HCT116 (cell line): ENCODE measurements at regions not wholly inside any gene's neighbourhood (a gene's known extent, or its start where the extent isn't known, plus 50 kb on each side); places are given as distances from the start of the nearest gene placed in this dataset.

Experiments
- ATAC-seq: fragments of 200-7000 bp; cut with Tn5 transposase; 2 replicates; pipeline ENCODE4 v1.9.1; 2020; ENCODE audit warnings: mild to moderate bottlenecking, moderate library complexity
- BruUV-seq: library from RNA; stranded (reverse); fragments of 400-500 nt; replicated peaks from 2 replicates; lab custom pipeline; 2021; lab: Mats Ljungman, UMichigan
- CTCF ChIA-PET: fragments of 300-600 bp; sonication (Branson Sonifier 250); formaldehyde crosslinking; loops from one replicate; lab custom pipeline; 2021; ENCODE audit warnings: antibody characterized with exemption; lab: Charles Lee
- POLR2A ChIA-PET: fragments of 300-600, 350-600 bp; sonication (Branson Sonifier 250); formaldehyde crosslinking; loops from one replicate; lab custom pipeline; 2021; ENCODE audit warnings: antibody characterized with exemption; lab: Charles Lee
- RAD21 ChIA-PET, 2 experiments: fragments of 300-600 bp; sonication (Branson Sonifier 250); formaldehyde crosslinking; loops; one replicate each; lab custom pipeline; 2023; ENCODE audit warnings: low total read pairs in 2 of 2; ENCODE audit not compliant: uncharacterized antibody in 2 of 2, unreplicated experiment in 2 of 2, low non-redundant PET in 1 of 2; lab: Charles Lee
- DNase-seq: peaks from one replicate; pipeline ENCODE4 v3.0.0-alpha.2; 2010; ENCODE audit warnings: low read depth, low spot score
- H2AFZ ChIP-seq: fragments of 200-600 bp; shearing (Covaris generic), sonication (generic); 2 replicates; pipeline ENCODE4 v1.6.1; 2017; ENCODE audit warnings: low read depth, mixed run types, mixed read lengths, antibody characterized with exemption, low read length; ENCODE audit not compliant: poor library complexity, severe bottlenecking
- H3K27ac ChIP-seq: 2 replicates; pipeline ENCODE4 v1.5.1; 2012; ENCODE audit warnings: low read depth, low read length
- H3K27me3 ChIP-seq: fragments of 200-600 bp; sonication (generic); 2 replicates; pipeline ENCODE4 v1.6.1; 2016; ENCODE audit warnings: mixed run types, low read length, mixed read lengths; ENCODE audit not compliant: insufficient read depth
- H3K36me3 ChIP-seq, 2 experiments: fragments of 200-500 bp in 1 of 2; fragments of 200-600 bp in 1 of 2; sonication (Bioruptor generic) in 1 of 2; sonication (generic) in 1 of 2; 2 replicates each; pipeline versions ENCODE4 v1.5.1 to v1.6.1; 2014 to 2016; ENCODE audit warnings: low read length in 2 of 2, inconsistent platforms in 1 of 2, mixed read lengths in 1 of 2, mixed run types in 1 of 2; ENCODE audit not compliant: insufficient read depth in 2 of 2, control insufficient read depth in 1 of 2
- H3K4me1 ChIP-seq, 2 experiments: fragments of 200-600 bp in 1 of 2; sonication (generic) in 1 of 2; 2 replicates each; pipeline versions ENCODE4 v1.5.1 to v1.6.1; 2012 to 2017; ENCODE audit warnings: low read length in 2 of 2, inconsistent platforms in 1 of 2, mild to moderate bottlenecking in 1 of 2, mixed read lengths in 1 of 2, mixed run types in 1 of 2, moderate library complexity in 1 of 2; ENCODE audit not compliant: insufficient read depth in 2 of 2, control insufficient read depth in 1 of 2
- H3K4me2 ChIP-seq: fragments of 200-600 bp; sonication (generic); 2 replicates; pipeline ENCODE4 v1.6.1; 2017; ENCODE audit warnings: mixed run types, low read length, mixed read lengths
- H3K4me3 ChIP-seq, 2 experiments: fragments of 200-600 bp in 1 of 2; sonication (generic) in 1 of 2; replicated peaks in 1 of 2; 2 replicates each; pipeline ENCODE4 v1.5.1; 2011 to 2016; ENCODE audit warnings: low read length in 2 of 2, control low read depth in 1 of 2, low read depth in 1 of 2, mild to moderate bottlenecking in 1 of 2, mixed read lengths in 1 of 2, mixed run types in 1 of 2
- H3K79me2 ChIP-seq: fragments of 200-600 bp; sonication (generic); 2 replicates; pipeline ENCODE4 v1.6.1; 2017; ENCODE audit warnings: mild to moderate bottlenecking, mixed run types, low read length, moderate library complexity, mixed read lengths; ENCODE audit not compliant: insufficient read depth
- H3K9ac ChIP-seq: fragments of 200-600 bp; sonication (generic); 2 replicates; pipeline ENCODE4 v1.6.1; 2016; ENCODE audit warnings: low read length, mixed read lengths
- H3K9me2 ChIP-seq: fragments of 200-600 bp; sonication (generic), shearing (Covaris generic); 2 replicates; pipeline ENCODE4 v1.6.1; 2017; ENCODE audit warnings: mixed run types, mild to moderate bottlenecking, moderate library complexity; ENCODE audit not compliant: insufficient read depth
- H3K9me3 ChIP-seq, 2 experiments: fragments of 200-500 bp in 1 of 2; fragments of 200-600 bp in 1 of 2; sonication (Bioruptor generic) in 1 of 2; sonication (generic) in 1 of 2; 2 replicates each; pipeline ENCODE4 v1.6.1; 2014 to 2017; ENCODE audit warnings: low read length in 2 of 2, mixed read lengths in 2 of 2, inconsistent platforms in 1 of 2, low read depth in 1 of 2, mild to moderate bottlenecking in 1 of 2, mixed run types in 1 of 2, moderate library complexity in 1 of 2; ENCODE audit not compliant: control insufficient read depth in 1 of 2, insufficient read depth in 1 of 2
- H4K20me1 ChIP-seq: fragments of 200-600 bp; sonication (generic), shearing (Covaris generic); 2 replicates; pipeline ENCODE4 v1.6.1; 2017; ENCODE audit warnings: mixed run types, mild to moderate bottlenecking, moderate library complexity; ENCODE audit not compliant: insufficient read depth
- CBX3 ChIP-seq: IDR thresholded peaks from 2 replicates; pipeline ENCODE4 v1.6.1; 2012; ENCODE audit warnings: low read depth
- EZH2 ChIP-seq: fragments of 200-600 bp; sonication (generic); IDR thresholded peaks from 2 replicates; pipeline ENCODE4 v1.6.1; 2017; ENCODE audit warnings: antibody characterized with exemption, mixed run types
- EZH2phosphoT487 ChIP-seq: fragments of 200-600 bp; IDR thresholded peaks from 2 replicates; pipeline ENCODE4 v1.6.1; 2018; ENCODE audit warnings: antibody characterized with exemption, borderline replicate concordance
- FOSL1 ChIP-seq: IDR thresholded peaks from 2 replicates; pipeline ENCODE4 v1.6.1; 2012; ENCODE audit warnings: low read depth
- POLR2AphosphoS5 ChIP-seq: IDR thresholded peaks from 2 replicates; pipeline ENCODE4 v1.6.1; 2011; ENCODE audit warnings: mild to moderate bottlenecking, low read depth, low read length, moderate library complexity
- RAD21 ChIP-seq: IDR thresholded peaks from 2 replicates; pipeline ENCODE4 v1.6.1; 2012; ENCODE audit warnings: low read depth, mild to moderate bottlenecking
- REST ChIP-seq: IDR thresholded peaks from 2 replicates; pipeline ENCODE4 v1.6.1; 2012; ENCODE audit warnings: low read depth
- SP1 ChIP-seq: IDR thresholded peaks from 2 replicates; pipeline ENCODE4 v1.6.1; 2012; ENCODE audit warnings: low read depth
- TCF7L2 ChIP-seq: IDR thresholded peaks from 2 replicates; pipeline ENCODE4 v1.7.0; 2011; ENCODE audit warnings: borderline replicate concordance, inconsistent platforms; ENCODE audit not compliant: insufficient read depth, insufficient read length; ENCODE audit errors: extremely low read depth
- YY1 ChIP-seq: IDR thresholded peaks from 2 replicates; pipeline ENCODE4 v1.6.1; 2011; ENCODE audit warnings: low read length, low read depth, moderate library complexity, mild to moderate bottlenecking; ENCODE audit not compliant: insufficient replicate concordance; ENCODE audit errors: extremely low read depth
- intact Hi-C: fragments of 100-400 bp; cut with micrococcal nuclease; formaldehyde crosslinking; loops from 2 replicates; pipeline ENCODE4 v1.10.0; 2022
- TF ChIP-seq, protein P1 (sequence below): IDR thresholded peaks from 2 replicates; pipeline ENCODE4 v1.6.1; 2012
- TF ChIP-seq, protein P2 (sequence below), 3 experiments: fragments of 200-600 bp in 1 of 3; sonication (generic) in 1 of 3; IDR thresholded peaks in 2 of 3; conservative IDR thresholded peaks in 1 of 3; 2 replicates each; pipeline ENCODE4 v1.5.1; 2012 to 2017; ENCODE audit warnings: low read depth in 2 of 3, low read length in 2 of 3, antibody characterized with exemption in 1 of 3, borderline replicate concordance in 1 of 3, control low read depth in 1 of 3, mild to moderate bottlenecking in 1 of 3, mixed read lengths in 1 of 3, mixed run types in 1 of 3, moderate library complexity in 1 of 3; ENCODE audit not compliant: insufficient read depth in 1 of 3

GRCh38 chr6:141735126-141735525, 397.6 kb upstream of the GJE1 start:
- no peak overlapping the region for H3K27ac ChIP-seq
- H2AFZ ChIP-seq = no peak overlapping the region
- H3K4me2 ChIP-seq = no peak overlapping the region
- DNase-seq (no peak), ATAC-seq (no peak)
- TF ChIP-seq, protein P1, sequence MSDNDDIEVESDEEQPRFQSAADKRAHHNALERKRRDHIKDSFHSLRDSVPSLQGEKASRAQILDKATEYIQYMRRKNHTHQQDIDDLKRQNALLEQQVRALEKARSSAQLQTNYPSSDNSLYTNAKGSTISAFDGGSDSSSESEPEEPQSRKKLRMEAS = no peak
- TF ChIP-seq RAD21 (no peak), FOSL1 (no peak), TCF7L2 (no peak), EZH2phosphoT487 (no peak)
- no peaks in the 10 kb centered on the region; the same call in 1 of the 2 replicates for H3K9me2 ChIP-seq
- H3K79me2 ChIP-seq = no peaks in the 10 kb centered on the region
- H3K9me3 ChIP-seq = no peaks in the 10 kb centered on the region
- RAD21 ChIA-PET = no interaction called here
- CTCF ChIA-PET = no interaction called here
- no peaks in the 10 kb centered on the region for H3K27me3 ChIP-seq
- no TSS peak for BruUV-seq
- intact Hi-C loops = no loop called here
- no peak overlapping the region for H3K4me3 ChIP-seq
- no peak overlapping the region for H3K9ac ChIP-seq
- no peaks in the 10 kb centered on the region for H4K20me1 ChIP-seq
- H3K36me3 ChIP-seq = no peaks in the 10 kb centered on the region
- H3K4me1 ChIP-seq = peaks cover 0 to 8% of the 10 kb centered on the region in 2 experiments; a peak in 2 of 4 replicates
- POLR2A ChIA-PET = no interaction called here

- no peaks in the 10 kb centered on the region; the same call in 1 of the 2 replicates for H3K9me2 ChIP-seq
- no peaks in the 10 kb centered on the region for H3K79me2 ChIP-seq
- H3K27me3 ChIP-seq = no peaks in the 10 kb centered on the region
- no peak overlapping the region for H3K9ac ChIP-seq
- ATAC-seq (no peak), DNase-seq (no peak)
- CTCF ChIA-PET = no interaction called here
- H3K36me3 ChIP-seq = no peaks in the 10 kb centered on the region
- H3K4me3 ChIP-seq = no peak overlapping the region
- H4K20me1 ChIP-seq = no peaks in the 10 kb centered on the region
- H2AFZ ChIP-seq = no peak overlapping the region
- POLR2A ChIA-PET = no interaction called here
- no peak overlapping the region for H3K4me2 ChIP-seq
- H3K4me1 ChIP-seq = peaks cover 0 to 8% of the 10 kb centered on the region in 2 experiments; a peak in 2 of 4 replicates
- RAD21 ChIA-PET = no interaction called here
- intact Hi-C loops = no loop called here
- no peak overlapping the region for H3K27ac ChIP-seq
- no TSS peak for BruUV-seq
- H3K9me3 ChIP-seq = no peaks in the 10 kb centered on the region
- no peak for TF ChIP-seq TCF7L2
- no peak for TF ChIP-seq YY1
- TF ChIP-seq POLR2AphosphoS5 = no peak
- TF ChIP-seq, protein P1 = no peak
- no peak for TF ChIP-seq RAD21
- TF ChIP-seq SP1 = no peak
- TF ChIP-seq CBX3 = no peak
- no peak for TF ChIP-seq REST
- TF ChIP-seq, protein P2, sequence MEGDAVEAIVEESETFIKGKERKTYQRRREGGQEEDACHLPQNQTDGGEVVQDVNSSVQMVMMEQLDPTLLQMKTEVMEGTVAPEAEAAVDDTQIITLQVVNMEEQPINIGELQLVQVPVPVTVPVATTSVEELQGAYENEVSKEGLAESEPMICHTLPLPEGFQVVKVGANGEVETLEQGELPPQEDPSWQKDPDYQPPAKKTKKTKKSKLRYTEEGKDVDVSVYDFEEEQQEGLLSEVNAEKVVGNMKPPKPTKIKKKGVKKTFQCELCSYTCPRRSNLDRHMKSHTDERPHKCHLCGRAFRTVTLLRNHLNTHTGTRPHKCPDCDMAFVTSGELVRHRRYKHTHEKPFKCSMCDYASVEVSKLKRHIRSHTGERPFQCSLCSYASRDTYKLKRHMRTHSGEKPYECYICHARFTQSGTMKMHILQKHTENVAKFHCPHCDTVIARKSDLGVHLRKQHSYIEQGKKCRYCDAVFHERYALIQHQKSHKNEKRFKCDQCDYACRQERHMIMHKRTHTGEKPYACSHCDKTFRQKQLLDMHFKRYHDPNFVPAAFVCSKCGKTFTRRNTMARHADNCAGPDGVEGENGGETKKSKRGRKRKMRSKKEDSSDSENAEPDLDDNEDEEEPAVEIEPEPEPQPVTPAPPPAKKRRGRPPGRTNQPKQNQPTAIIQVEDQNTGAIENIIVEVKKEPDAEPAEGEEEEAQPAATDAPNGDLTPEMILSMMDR (IDR thresholded peaks at IDR 0.05 in 2 of 3, conservative IDR thresholded peaks at IDR 0.05 in 1 of 3; ENCODE audit: borderline replicate concordance in 1 of 3, insufficient read depth in 1 of 3, low read depth in 2 of 3, low read length in 2 of 3) = no peak
- TF ChIP-seq EZH2 = no peak
Observed at GRCh38 chr6:141734071-141734840, 398.5 kb upstream of the GJE1 start.
